ENCODE measurements at regions not wholly inside any gene's neighbourhood (a gene's known extent, or its start where the extent isn't known, plus 50 kb on each side); places are given as distances from the start of the nearest gene placed in this dataset.

GRCh38 chr2:226329180-226329579 is 470.4 kb downstream of the IRS1 start:
- no peak for DNase-seq (ENCODE audit: low spot score in 2 of 2)
- WGBS: 94% methylated on average over 4 of the region's 4 CpGs
- Histone ChIP-seq H3K36me3 (no peaks in the 10 kb centered on the region), H3K4me3 (no peak overlapping the region), H3K9me3 (no peaks in the 10 kb centered on the region), H3K27me3 (no peaks in the 10 kb centered on the region), H3K27ac (no peak overlapping the region), H3K4me1 (no peaks in the 10 kb centered on the region)
- TF ChIP-seq POLR2A (IDR thresholded peaks at IDR 0.05): no peak
- no peak for TF ChIP-seq EP300 (IDR thresholded peaks at IDR 0.05)
- TF ChIP-seq CTCF (IDR thresholded peaks at IDR 0.05): no peak
- no peak for TF ChIP-seq POLR2AphosphoS5 (IDR thresholded peaks at IDR 0.05)

GRCh38 chr2:226327830-226328229 is 471.8 kb downstream of the IRS1 start:
- no peaks in the 10 kb centered on the region for H3K9me3 ChIP-seq
- TF ChIP-seq EP300 (IDR thresholded peaks at IDR 0.05) (no peak), POLR2AphosphoS5 (IDR thresholded peaks at IDR 0.05) (no peak), CTCF (IDR thresholded peaks at IDR 0.05) (no peak), POLR2A (IDR thresholded peaks at IDR 0.05) (no peak)
- H3K4me1 ChIP-seq: no peaks in the 10 kb centered on the region
- WGBS: 94% methylated on average over 4 of the region's 4 CpGs
- H3K4me3 ChIP-seq: no peak overlapping the region
- H3K27ac ChIP-seq: no peak overlapping the region
- no peak for DNase-seq (ENCODE audit: low spot score in 2 of 2)
- no peaks in the 10 kb centered on the region for H3K36me3 ChIP-seq
- no peaks in the 10 kb centered on the region for H3K27me3 ChIP-seq

- Histone ChIP-seq H3K27ac (no peak overlapping the region), H3K27me3 (no peaks in the 10 kb centered on the region), H3K4me1 (no peaks in the 10 kb centered on the region), H3K36me3 (no peaks in the 10 kb centered on the region), H3K9me3 (no peaks in the 10 kb centered on the region), H3K4me3 (no peak overlapping the region)
- TF ChIP-seq CTCF (IDR thresholded peaks at IDR 0.05): no peak
- TF ChIP-seq POLR2A (IDR thresholded peaks at IDR 0.05): no peak
- no peak for TF ChIP-seq POLR2AphosphoS5 (IDR thresholded peaks at IDR 0.05)
- no peak for TF ChIP-seq EP300 (IDR thresholded peaks at IDR 0.05)
- no peak for DNase-seq (ENCODE audit: low spot score in 2 of 2)
Observed at GRCh38 chr2:226325526-226325925, 474.1 kb downstream of the IRS1 start.

- H3K4me3 ChIP-seq: no peak overlapping the region
- H3K27me3 ChIP-seq: no peaks in the 10 kb centered on the region
- no peaks in the 10 kb centered on the region for H3K9me3 ChIP-seq
- no peak overlapping the region for H3K27ac ChIP-seq
- 95% methylated on average over 6 of the region's 6 CpGs for WGBS
- no peaks in the 10 kb centered on the region for H3K36me3 ChIP-seq
- no peak for DNase-seq (ENCODE audit: low spot score in 2 of 2)
- TF ChIP-seq POLR2A (IDR thresholded peaks at IDR 0.05) (no peak), CTCF (IDR thresholded peaks at IDR 0.05) (no peak), POLR2AphosphoS5 (IDR thresholded peaks at IDR 0.05) (no peak), EP300 (IDR thresholded peaks at IDR 0.05) (no peak)
- H3K4me1 ChIP-seq: no peaks in the 10 kb centered on the region
Observed at GRCh38 chr2:226320076-226320948, 479.3 kb downstream of the IRS1 start.

- H3K27ac ChIP-seq: no peak overlapping the region
- WGBS: 86% methylated on average over 2 of the region's 2 CpGs
- H3K36me3 ChIP-seq: no peaks in the 10 kb centered on the region
- no peaks in the 10 kb centered on the region for H3K9me3 ChIP-seq
- no peaks in the 10 kb centered on the region for H3K4me1 ChIP-seq
- no peak for DNase-seq (ENCODE audit: low spot score in 2 of 2)
- H3K27me3 ChIP-seq: no peaks in the 10 kb centered on the region
- H3K4me3 ChIP-seq: no peak overlapping the region
- TF ChIP-seq EP300 (IDR thresholded peaks at IDR 0.05) (no peak), POLR2AphosphoS5 (IDR thresholded peaks at IDR 0.05) (no peak), POLR2A (IDR thresholded peaks at IDR 0.05) (no peak), CTCF (IDR thresholded peaks at IDR 0.05) (no peak)
Observed at GRCh38 chr2:226317970-226318369, 481.6 kb downstream of the IRS1 start.
